K562 (cell line): ENCODE measurements at regions not wholly inside any gene's neighbourhood (a gene's known extent, or its start where the extent isn't known, plus 50 kb on each side); places are given as distances from the start of the nearest gene placed in this dataset.

Experiments
- ATAC-seq: fragments of 200-7000 bp; cut with Tn5 transposase; 3 replicates; pipeline ENCODE4 v1.9.1; 2020; ENCODE audit warnings: moderate library complexity
- BruUV-seq: library from RNA; stranded (reverse); fragments of 400-500 nt; replicated peaks from 2 replicates; lab custom pipeline; 2021; lab: Mats Ljungman, UMichigan
- CTCF ChIA-PET: fragments of 300-600 bp; formaldehyde crosslinking; extraction: SDS; loops from one replicate; lab custom pipeline; 2021; ENCODE audit warnings: low intra/inter-chr PET ratio; lab: Yijun Ruan, JAX
- POLR2A ChIA-PET: fragments of 300-600, 350-650 bp; sonication (Branson Sonifier 250); formaldehyde crosslinking; extraction: SDS; loops from one replicate; lab custom pipeline; 2021; ENCODE audit warnings: antibody characterized with exemption, inconsistent platforms; lab: Yijun Ruan, JAX
- DNase-seq, 4 experiments: peaks; one replicate each; pipeline versions ENCODE4 v3.0.0 to v3.0.0-alpha.2; 2011 to 2018; ENCODE audit warnings: low spot score in 3 of 4, mixed read lengths in 3 of 4; ENCODE audit errors: extremely low read depth in 1 of 4
- FAIRE-seq: peaks from 2 replicates; lab custom pipeline; 2011; peaks lifted over from hg19 to GRCh38; lab: Jason Lieb, UNC
- H2AFZ ChIP-seq: 2 replicates; pipeline ENCODE4 v1.6.0; 2011; ENCODE audit warnings: low read depth, low read length, control low read depth, inconsistent platforms
- H3K27ac ChIP-seq: fragments of 200-600 bp; 3 replicates; pipeline ENCODE4 v1.8.0; 2011; ENCODE audit warnings: low read depth, mild to moderate bottlenecking, control low read depth, inconsistent platforms, low read length, moderate library complexity, mixed read lengths; ENCODE audit errors: extremely low read depth
- H3K27me3 ChIP-seq, 2 experiments: fragments of 300-600 bp in 1 of 2; 2 replicates in 1 of 2; 3 replicates in 1 of 2; pipeline versions ENCODE4 v1.6.0 to v1.8.0; 2011; ENCODE audit warnings: inconsistent platforms in 2 of 2, low read length in 2 of 2, mild to moderate bottlenecking in 1 of 2, mixed read lengths in 1 of 2, moderate library complexity in 1 of 2; ENCODE audit not compliant: control insufficient read depth in 2 of 2, insufficient read depth in 2 of 2
- H3K36me3 ChIP-seq: fragments of 300-600 bp; 3 replicates; pipeline ENCODE4 v1.8.0; 2011; ENCODE audit warnings: mild to moderate bottlenecking, low read length, inconsistent platforms; ENCODE audit not compliant: control insufficient read depth, insufficient read depth
- H3K4me1 ChIP-seq, 2 experiments: fragments of 200-600 bp in 1 of 2; replicated peaks in 1 of 2; 2 replicates in 1 of 2; 3 replicates in 1 of 2; pipeline versions ENCODE4 v1.5.1 to v1.8.0; 2011; ENCODE audit warnings: inconsistent platforms in 2 of 2, low read length in 2 of 2, mild to moderate bottlenecking in 1 of 2, mixed read lengths in 1 of 2, moderate library complexity in 1 of 2; ENCODE audit not compliant: control insufficient read depth in 2 of 2, insufficient read depth in 2 of 2
- H3K4me2 ChIP-seq: 2 replicates; pipeline ENCODE4 v1.6.1; 2011; ENCODE audit warnings: low read length, control low read depth, inconsistent platforms, mixed read lengths; ENCODE audit not compliant: insufficient read depth
- H3K4me3 ChIP-seq: fragments of 200-600 bp; sonication (generic), shearing (Covaris generic); 2 replicates; pipeline ENCODE4 v1.5.1; 2016; ENCODE audit warnings: control low read depth, inconsistent platforms
- H3K79me2 ChIP-seq: fragments of 200-600 bp; 3 replicates; pipeline ENCODE4 v1.8.0; 2011; ENCODE audit warnings: low read length, inconsistent platforms; ENCODE audit not compliant: control insufficient read depth, insufficient read depth
- H3K9ac ChIP-seq, 2 experiments: 2 replicates each; pipeline versions ENCODE4 v1.6.0 to v1.6.1; 2011; ENCODE audit warnings: low read depth in 2 of 2, low read length in 2 of 2, control low read depth in 1 of 2, inconsistent platforms in 1 of 2, mild to moderate bottlenecking in 1 of 2, mixed read lengths in 1 of 2; ENCODE audit not compliant: insufficient read depth in 1 of 2
- H3K9me1 ChIP-seq: one replicate; pipeline ENCODE4 v1.6.0; 2011; ENCODE audit warnings: inconsistent platforms, mild to moderate bottlenecking, low read length, moderate library complexity; ENCODE audit not compliant: control insufficient read depth, insufficient read depth
- H3K9me3 ChIP-seq: replicated peaks from 2 replicates; pipeline ENCODE4 v1.5.1; 2011; ENCODE audit warnings: low read depth, low read length, inconsistent platforms; ENCODE audit not compliant: control insufficient read depth, insufficient read depth
- H4K20me1 ChIP-seq: replicated peaks from 2 replicates; pipeline ENCODE4 v1.6.1; 2011; ENCODE audit warnings: low read length, inconsistent platforms, mixed read lengths; ENCODE audit not compliant: control insufficient read depth, insufficient read depth
- BRD9 ChIP-seq: fragments of 450-650 bp; IDR thresholded peaks from 2 replicates; pipeline ENCODE4 v1.6.1; 2018; ENCODE audit warnings: low read depth; ENCODE audit not compliant: partially characterized antibody
- DDX20 ChIP-seq: fragments of 450-650 bp; IDR thresholded peaks from 2 replicates; pipeline ENCODE4 v1.6.1; 2016; ENCODE audit warnings: missing genetic modification characterization, low read depth, mild to moderate bottlenecking, missing compliant biosample characterization, moderate library complexity
- ESRRA ChIP-seq: fragments of 450-650 bp; IDR thresholded peaks from 2 replicates; pipeline ENCODE4 v1.6.1; 2014; ENCODE audit warnings: low read depth, mild to moderate bottlenecking, moderate library complexity, borderline replicate concordance
- FOXM1 ChIP-seq, 2 experiments: fragments of 450-650 bp in 1 of 2; sonication (generic) in 1 of 2; formaldehyde crosslinking in 1 of 2; IDR thresholded peaks; 2 replicates each; pipeline versions ENCODE4 v1.6.1 to v1.9.0; 2017 to 2022; ENCODE audit warnings: low read depth in 2 of 2, mild to moderate bottlenecking in 2 of 2, missing genetic modification reagents in 1 of 2, moderate library complexity in 1 of 2
- GATAD2B ChIP-seq: fragments of 450-650 bp; IDR thresholded peaks from 2 replicates; pipeline ENCODE4 v1.6.1; 2017; ENCODE audit warnings: mild to moderate bottlenecking, borderline replicate concordance
- HEY1 ChIP-seq: fragments of 250-450 bp; sonication (Bioruptor Pico); IDR thresholded peaks from 2 replicates; pipeline ENCODE4 v1.5.0; 2020; ENCODE audit warnings: mild to moderate bottlenecking, moderate library complexity, borderline replicate concordance
- NCOA6 ChIP-seq: fragments of 450-650 bp; IDR thresholded peaks from 2 replicates; pipeline ENCODE4 v1.6.1; 2017; ENCODE audit warnings: mild to moderate bottlenecking
- PHF21A ChIP-seq: fragments of 450-650 bp; IDR thresholded peaks from 2 replicates; pipeline ENCODE4 v1.6.1; 2017; ENCODE audit warnings: low read depth, borderline replicate concordance
- POLR2H ChIP-seq: IDR thresholded peaks from 2 replicates; pipeline ENCODE4 v1.6.1; 2016; ENCODE audit warnings: missing genetic modification characterization, low read depth, mild to moderate bottlenecking, control low read depth, missing compliant biosample characterization, moderate library complexity
- RCOR1 ChIP-seq, 2 experiments: IDR thresholded peaks; 2 replicates each; pipeline ENCODE4 v1.6.1; 2012; ENCODE audit warnings: low read depth in 2 of 2, low read length in 2 of 2, borderline replicate concordance in 1 of 2, improper control_type of control experiment in 1 of 2
- SPI1 ChIP-seq: IDR thresholded peaks from 2 replicates; pipeline ENCODE4 v1.6.1; 2011; ENCODE audit warnings: low read depth, low read length, control low read depth, borderline replicate concordance
- TARDBP ChIP-seq: fragments of 450-650 bp; IDR thresholded peaks from 2 replicates; pipeline ENCODE4 v1.6.1; 2016
- TCFL5 ChIP-seq: fragments of 250-450 bp; sonication (Bioruptor Pico); conservative IDR thresholded peaks from 2 replicates; pipeline ENCODE4 v1.6.1; 2021; ENCODE audit warnings: mild to moderate bottlenecking, moderate library complexity, matching md5 sums
- ZNF239 ChIP-seq: fragments of 250-450 bp; sonication (Bioruptor Pico); IDR thresholded peaks from 2 replicates; pipeline ENCODE4 v1.4.0; 2020; ENCODE audit warnings: mild to moderate bottlenecking
- ZNF431 ChIP-seq: sonication (generic); formaldehyde crosslinking; IDR thresholded peaks from 2 replicates; pipeline ENCODE4 v1.8.0; 2022; ENCODE audit warnings: mild to moderate bottlenecking, missing genetic modification reagents
- WGBS: fragments of 100-300 bp; shearing (Covaris generic); methylation state at CpG from one replicate; pipeline ENCODE4 v1.1.6; 2016; ENCODE audit warnings: low coverage, mixed read lengths; ENCODE audit not compliant: insufficient coverage; ENCODE audit errors: missing lambda C conversion rate; 5-methylcytosine and 5-hydroxymethylcytosine counted together
- in situ Hi-C: fragments of 300-500 bp; cut with MboI; formaldehyde crosslinking; loops from 4 replicates; pipeline ENCODE4 v1.15.0; 2018; ENCODE audit warnings: inconsistent platforms, mixed read lengths
- intact Hi-C: fragments of 100-400 bp; cut with micrococcal nuclease; formaldehyde crosslinking; loops from 2 replicates; pipeline ENCODE4 v1.14.2; 2022
- TF ChIP-seq, protein P1 (sequence below): fragments of 250-450 bp; sonication (Bioruptor Pico); IDR thresholded peaks from 2 replicates; pipeline ENCODE4 v1.8.0; 2021; ENCODE audit warnings: mild to moderate bottlenecking, moderate library complexity
- TF ChIP-seq, protein P2 (sequence below): fragments of 200-800 bp; sonication (Bioruptor generic); IDR thresholded peaks from 2 replicates; pipeline ENCODE4 v1.6.1; 2016; ENCODE audit warnings: missing genetic modification characterization, missing compliant biosample characterization

DNA sequence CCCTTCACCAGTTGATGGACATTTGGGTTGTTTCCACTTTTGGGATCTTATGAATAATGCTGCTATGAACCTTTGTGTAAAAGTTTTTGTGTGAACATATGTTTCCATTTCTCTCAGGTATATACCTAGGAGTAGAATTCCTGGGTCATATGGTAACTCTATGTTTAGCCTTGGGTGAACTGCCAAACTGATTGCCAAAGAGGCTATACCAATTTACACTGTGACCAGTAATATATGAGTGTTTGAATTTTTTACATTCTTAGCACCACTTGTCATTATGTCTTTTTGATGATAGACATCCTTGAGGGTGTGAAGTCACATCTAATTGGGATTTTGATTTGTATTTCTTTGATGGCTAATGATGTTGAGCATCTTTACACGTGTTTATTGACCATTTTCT lies 290.1 kb downstream of the DUSP10 start:
- FAIRE-seq (peak; percentile 6), DNase-seq (no peak), ATAC-seq (no peak)
- no TSS peak for BruUV-seq
- no peaks in the 10 kb centered on the region for H3K27me3 ChIP-seq
- H3K9ac ChIP-seq, result no peak overlapping the region
- no peaks in the 10 kb centered on the region for H3K4me1 ChIP-seq
- intact Hi-C loops, result no loop called here
- no peaks in the 10 kb centered on the region for H4K20me1 ChIP-seq
- no peak overlapping the region for H3K27ac ChIP-seq
- TF ChIP-seq ZNF431 (CRISPR knock-in tag) (no peak), ZNF239 (no peak), BRD9 (no peak), NCOA6 (no peak), SPI1 (no peak), HEY1 (CRISPR knock-in tag) (no peak), DDX20 (tag) (no peak), FOXM1 (IDR thresholded peaks at IDR 0.05; ENCODE audit: low read depth) (no peak), FOXM1 (CRISPR knock-in tag; IDR thresholded peaks at IDR 0.05; ENCODE audit: low read depth) (no peak), PHF21A (no peak), TCFL5 (CRISPR knock-in tag) (no peak), POLR2H (no peak), ESRRA (no peak), TARDBP (no peak), RCOR1 (IDR thresholded peaks at IDR 0.05; ENCODE audit: borderline replicate concordance in 1 of 2, low read depth in 2 of 2, low read length in 2 of 2) (no peak), GATAD2B (no peak)
- TF ChIP-seq, protein P1, sequence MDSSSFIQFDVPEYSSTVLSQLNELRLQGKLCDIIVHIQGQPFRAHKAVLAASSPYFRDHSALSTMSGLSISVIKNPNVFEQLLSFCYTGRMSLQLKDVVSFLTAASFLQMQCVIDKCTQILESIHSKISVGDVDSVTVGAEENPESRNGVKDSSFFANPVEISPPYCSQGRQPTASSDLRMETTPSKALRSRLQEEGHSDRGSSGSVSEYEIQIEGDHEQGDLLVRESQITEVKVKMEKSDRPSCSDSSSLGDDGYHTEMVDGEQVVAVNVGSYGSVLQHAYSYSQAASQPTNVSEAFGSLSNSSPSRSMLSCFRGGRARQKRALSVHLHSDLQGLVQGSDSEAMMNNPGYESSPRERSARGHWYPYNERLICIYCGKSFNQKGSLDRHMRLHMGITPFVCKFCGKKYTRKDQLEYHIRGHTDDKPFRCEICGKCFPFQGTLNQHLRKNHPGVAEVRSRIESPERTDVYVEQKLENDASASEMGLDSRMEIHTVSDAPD (CRISPR knock-in tag), result no peak
- TF ChIP-seq, protein P2, sequence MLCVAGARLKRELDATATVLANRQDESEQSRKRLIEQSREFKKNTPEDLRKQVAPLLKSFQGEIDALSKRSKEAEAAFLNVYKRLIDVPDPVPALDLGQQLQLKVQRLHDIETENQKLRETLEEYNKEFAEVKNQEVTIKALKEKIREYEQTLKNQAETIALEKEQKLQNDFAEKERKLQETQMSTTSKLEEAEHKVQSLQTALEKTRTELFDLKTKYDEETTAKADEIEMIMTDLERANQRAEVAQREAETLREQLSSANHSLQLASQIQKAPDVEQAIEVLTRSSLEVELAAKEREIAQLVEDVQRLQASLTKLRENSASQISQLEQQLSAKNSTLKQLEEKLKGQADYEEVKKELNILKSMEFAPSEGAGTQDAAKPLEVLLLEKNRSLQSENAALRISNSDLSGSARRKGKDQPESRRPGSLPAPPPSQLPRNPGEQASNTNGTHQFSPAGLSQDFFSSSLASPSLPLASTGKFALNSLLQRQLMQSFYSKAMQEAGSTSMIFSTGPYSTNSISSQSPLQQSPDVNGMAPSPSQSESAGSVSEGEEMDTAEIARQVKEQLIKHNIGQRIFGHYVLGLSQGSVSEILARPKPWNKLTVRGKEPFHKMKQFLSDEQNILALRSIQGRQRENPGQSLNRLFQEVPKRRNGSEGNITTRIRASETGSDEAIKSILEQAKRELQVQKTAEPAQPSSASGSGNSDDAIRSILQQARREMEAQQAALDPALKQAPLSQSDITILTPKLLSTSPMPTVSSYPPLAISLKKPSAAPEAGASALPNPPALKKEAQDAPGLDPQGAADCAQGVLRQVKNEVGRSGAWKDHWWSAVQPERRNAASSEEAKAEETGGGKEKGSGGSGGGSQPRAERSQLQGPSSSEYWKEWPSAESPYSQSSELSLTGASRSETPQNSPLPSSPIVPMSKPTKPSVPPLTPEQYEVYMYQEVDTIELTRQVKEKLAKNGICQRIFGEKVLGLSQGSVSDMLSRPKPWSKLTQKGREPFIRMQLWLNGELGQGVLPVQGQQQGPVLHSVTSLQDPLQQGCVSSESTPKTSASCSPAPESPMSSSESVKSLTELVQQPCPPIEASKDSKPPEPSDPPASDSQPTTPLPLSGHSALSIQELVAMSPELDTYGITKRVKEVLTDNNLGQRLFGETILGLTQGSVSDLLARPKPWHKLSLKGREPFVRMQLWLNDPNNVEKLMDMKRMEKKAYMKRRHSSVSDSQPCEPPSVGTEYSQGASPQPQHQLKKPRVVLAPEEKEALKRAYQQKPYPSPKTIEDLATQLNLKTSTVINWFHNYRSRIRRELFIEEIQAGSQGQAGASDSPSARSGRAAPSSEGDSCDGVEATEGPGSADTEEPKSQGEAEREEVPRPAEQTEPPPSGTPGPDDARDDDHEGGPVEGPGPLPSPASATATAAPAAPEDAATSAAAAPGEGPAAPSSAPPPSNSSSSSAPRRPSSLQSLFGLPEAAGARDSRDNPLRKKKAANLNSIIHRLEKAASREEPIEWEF (CRISPR knock-in tag), result no peak
- H3K79me2 ChIP-seq, result no peaks in the 10 kb centered on the region
- no peak overlapping the region for H3K4me3 ChIP-seq
- H3K9me3 ChIP-seq, result no peaks in the 10 kb centered on the region
- no peaks in the 10 kb centered on the region for H3K36me3 ChIP-seq
- POLR2A ChIA-PET, result no interaction called here
- CTCF ChIA-PET, result no interaction called here
- in situ Hi-C loops, result no loop called here
- no peaks in the 10 kb centered on the region for H3K9me1 ChIP-seq
- H2AFZ ChIP-seq, result no peak overlapping the region
- 0% methylated on average over 1 of the region's 1 CpG for WGBS
- no peak overlapping the region for H3K4me2 ChIP-seq
